ENCODE measurements at regions not wholly inside any gene's neighbourhood (a gene's known extent, or its start where the extent isn't known, plus 50 kb on each side); places are given as distances from the start of the nearest gene placed in this dataset.
A peak's percentile ranks its signal among the peaks of the same experiment; 100 is the strongest.

DNA sequence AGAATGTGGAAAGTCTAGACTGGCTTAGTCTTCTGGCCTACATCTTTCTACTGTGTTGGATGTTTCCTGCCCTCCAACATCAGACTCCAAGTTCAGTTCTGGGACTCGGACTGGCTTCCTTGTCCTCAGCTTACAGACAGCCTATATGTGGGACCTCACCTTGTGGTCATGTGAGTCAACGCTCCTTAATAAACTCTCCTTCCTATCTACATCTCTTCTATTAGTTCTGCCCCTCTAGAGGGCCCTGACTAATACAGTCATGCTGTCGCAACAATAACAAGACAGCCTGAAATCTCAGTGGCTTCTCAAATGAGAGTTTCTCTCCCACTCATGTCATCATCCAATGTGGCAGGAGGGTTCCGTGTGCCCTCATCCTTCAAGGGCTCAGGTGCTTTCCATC, 347.8 kb downstream of the MZT1 start:
- DNase-seq, result no peak

DNA sequence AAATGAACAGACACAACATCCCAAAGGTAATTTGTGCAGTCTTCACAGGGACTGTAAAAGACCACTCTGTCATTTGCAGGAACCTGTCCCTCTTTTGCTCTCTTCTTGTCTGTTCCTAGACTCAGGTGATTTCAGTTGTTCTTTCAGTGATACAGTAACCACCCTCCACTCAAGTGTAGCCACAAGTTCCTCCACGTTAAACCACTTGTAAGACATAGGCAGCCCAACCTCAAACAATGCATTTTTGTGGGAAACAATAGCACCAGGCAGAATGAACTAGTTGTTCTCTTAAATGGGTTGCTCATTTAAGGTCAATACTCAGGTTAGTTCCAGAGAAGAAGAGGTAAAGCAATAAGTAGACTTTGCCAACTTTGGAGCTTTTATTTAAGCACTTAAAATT, 359.4 kb downstream of the MZT1 start:
- no peak for DNase-seq

DNA sequence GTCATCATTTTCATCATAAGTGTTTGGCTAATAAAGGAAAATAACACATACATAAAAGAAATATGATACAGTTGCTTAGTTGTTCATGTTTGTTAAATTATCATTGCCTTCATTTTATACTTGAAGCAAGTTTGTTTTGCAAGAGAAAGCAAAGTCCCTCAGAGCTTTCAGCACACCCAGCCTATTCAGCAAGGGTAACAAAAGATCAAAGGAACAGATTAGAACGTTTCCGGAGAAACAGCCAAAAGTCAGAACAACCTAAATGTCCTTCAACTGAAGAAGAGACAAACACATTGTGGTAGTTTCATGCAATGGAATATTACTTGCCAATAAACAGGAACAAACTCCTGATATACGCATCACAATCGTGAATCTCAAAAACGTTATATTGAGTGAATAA, 380.7 kb downstream of the MZT1 start:
- DNase-seq, result no peak

DNA sequence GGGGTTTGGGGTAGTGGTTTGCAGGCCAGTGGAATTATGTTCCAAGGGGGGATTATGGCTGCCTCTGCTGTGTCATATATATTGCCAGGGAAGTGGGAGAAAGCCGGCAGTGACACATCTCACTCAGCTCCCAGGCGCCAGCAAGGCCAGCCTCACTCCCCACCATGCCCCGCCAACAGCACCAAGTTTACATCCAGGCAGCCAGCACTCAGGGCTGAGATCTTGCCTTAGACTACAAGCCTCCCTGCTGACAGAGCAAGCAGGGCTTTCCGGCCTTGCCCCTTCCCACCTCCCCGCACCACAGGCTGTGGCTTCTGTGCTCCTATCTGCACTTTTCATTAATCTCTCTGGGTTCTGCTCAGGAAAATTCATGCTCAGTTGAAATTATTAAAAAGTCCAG, 385.1 kb downstream of the MZT1 start:
- DNase-seq, result no peak

DNA sequence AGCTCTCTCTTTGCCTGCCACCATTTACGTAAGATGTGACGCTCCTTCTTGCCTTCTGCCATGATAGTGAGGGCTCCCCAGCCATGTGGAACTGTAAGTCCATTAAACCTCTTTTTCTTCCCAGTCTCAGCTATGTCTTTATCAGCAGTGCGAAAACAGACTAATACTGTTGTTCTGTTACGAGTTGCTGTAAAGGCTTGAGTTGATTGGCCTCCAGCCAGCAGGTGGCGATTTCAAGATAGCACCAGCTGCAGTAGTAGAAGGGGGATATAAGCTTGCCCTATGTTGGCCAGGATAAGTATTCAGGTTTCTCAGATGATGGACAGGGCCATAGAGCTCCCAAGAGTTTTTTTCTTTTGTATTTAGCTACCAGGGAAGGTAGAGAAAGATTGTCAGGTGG, 385.5 kb downstream of the MZT1 start:
- no peak for DNase-seq

DNA sequence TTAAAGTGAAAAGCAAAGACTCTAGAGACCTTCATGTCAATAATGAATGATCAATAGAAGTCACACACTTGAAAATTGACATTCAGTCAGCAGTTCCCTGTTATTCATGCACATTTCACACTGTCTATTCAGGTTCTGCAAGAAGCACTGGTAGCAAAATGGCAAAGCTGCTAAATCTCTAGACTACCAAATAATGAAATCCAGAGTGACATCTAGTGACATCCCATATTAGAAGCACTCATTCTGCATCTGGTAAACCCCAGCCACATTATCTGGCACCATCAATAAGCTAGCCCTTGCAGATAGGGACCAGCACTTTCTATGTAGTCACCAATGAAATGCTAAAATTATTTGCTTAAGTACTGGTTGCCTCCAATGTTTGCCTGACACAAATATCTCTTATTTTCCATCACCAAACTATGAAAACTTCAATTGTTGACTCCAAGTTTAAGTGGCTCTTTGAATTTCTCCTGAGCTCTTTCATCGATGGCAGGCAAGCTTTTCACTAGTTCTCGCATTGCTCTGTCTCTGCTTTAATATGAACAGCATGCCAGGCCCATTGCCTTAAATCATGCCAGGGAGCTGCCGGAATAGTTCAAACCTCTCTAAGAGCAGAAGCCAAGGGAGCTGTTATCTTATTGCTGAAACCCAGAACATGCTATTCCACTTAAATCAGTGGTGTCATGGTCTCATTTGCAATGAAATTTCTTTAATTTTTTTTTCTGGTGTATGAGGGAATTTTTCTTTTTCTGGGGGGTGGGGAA, 409.9 kb downstream of the MZT1 start:
- no peak for DNase-seq

DNA sequence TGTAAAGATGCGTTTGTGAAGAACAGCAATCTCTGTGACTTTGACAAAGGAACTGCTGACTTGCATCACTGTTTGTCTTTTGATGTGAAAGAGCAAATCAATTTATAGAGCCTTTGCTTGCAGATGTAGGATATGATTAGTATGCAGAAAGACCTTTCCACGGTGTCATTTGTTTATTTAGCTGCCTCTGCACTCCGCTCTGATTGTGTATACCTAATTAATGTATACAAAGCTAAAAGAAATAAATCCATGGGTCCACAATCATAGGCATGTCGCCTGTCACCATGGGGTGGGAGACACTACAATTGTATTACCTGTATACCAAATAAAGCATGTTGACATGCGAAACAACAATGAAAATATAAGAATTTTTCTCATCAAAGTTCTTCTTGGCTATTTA, 410.7 kb downstream of the MZT1 start:
- DNase-seq, result no peak

DNA sequence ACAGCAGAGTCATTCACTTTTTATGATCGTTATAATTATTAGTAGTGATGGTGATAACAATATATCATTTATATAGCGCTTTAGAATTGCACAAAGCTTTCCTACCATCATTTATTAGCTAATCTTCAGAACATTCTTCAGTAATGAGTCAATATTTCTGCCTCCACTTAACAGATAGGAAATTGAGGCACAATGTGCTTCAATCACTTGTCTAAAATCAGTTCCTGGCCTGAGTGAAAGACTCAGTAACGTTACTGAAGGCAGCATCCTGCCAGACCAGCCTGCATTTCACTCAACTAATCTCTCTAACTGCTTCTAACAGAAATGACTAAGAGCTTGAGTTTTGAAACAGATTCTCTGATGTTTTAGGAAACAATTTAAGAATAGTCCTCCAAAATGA, 412.1 kb downstream of the MZT1 start:
- no peak for DNase-seq

DNA sequence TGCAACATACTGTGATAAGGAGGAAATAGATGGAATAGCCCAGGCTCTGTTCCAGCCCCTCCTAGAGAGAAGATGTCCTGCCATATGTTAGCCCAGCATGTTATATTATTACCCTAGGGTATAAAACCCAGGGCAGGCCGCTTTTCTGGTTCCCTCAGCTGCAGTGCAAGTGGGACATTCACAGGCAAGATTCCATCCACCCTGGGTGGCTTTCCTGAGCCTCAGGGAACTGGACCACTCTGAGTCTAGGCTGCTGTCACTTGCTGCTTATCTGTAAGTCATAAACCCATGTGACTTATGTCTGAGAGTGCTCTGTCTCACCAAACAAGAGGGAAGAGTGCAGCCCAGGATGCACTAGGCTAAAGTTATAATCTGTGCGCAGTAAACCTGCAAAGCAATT, 413.2 kb downstream of the MZT1 start:
- no peak for DNase-seq

DNA sequence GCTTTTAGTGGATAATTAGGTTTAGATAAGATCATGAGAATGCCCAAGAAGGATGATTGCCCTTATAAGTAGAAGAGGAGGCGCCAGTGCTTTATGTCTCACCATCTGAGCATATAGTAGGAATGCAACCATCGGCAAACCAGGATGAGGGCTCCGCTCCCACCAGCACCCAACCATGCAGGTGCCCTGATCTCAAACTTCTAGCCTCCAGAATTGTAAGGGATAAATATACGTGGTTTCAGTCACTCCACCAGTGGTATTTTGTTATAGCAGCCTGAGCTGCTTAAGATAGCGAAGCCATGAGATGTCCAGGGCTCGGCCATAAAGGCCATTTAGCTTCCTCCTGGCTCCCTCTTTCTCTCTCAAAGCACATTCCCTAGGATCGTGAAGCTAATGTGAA, 413.9 kb downstream of the MZT1 start:
- no peak for DNase-seq

DNA sequence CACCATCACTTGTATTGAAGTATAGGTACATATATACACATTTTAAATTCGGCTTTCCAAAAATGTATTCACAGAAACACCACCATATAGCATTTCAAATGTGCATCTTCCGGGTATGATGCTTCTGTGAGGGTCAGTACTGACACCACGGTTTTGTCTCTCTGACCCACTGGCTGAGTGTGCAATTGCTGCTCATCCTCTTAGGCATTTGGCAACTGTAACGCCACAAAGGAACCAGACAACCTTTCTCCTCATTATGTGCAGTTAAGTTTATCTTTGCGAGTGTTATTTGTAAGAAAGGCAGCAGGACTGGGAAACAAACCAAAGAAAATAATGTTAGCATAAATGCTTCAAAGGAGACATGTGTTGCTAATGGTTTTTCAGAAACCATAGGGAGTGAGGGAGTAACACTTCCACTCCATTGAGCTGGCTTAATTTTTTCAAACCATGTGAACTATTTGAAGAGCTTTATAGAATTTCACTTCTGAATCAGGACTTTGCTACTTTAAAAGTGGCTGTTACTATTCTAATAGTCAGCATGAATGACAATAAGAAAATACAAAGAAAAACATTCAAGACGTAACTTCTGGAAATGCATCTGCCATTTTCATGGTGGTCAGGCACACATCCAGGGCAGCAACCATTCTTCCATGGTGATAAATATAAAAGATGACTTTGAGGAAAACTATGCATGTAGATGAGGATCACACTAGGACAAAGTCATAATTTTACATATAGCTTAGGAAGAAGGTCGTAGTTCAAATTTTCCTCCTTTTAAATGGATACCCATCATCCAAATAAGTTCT, 423.3 kb downstream of the MZT1 start:
- peak; percentile 56 to 70 for DNase-seq

DNA sequence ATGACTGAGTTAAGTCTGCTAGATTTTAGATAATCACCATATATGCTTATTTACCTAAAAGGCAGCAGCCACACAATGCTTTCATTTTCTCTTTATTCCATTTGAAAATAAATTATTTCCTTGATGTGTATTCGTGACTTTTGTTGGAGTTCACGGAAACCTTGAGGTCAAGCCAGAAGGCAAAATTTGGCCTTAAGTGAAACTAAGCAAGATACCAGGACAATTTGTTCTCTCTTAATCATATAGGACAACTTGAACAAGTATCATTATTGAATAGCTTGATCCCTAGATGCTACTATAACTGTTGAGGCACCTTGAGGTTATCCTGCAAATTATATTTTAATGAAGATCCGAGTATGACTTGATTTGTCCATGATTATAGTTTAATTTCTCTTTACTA, 429.2 kb upstream of the DACH1 start:
- DNase-seq, result no peak

DNA sequence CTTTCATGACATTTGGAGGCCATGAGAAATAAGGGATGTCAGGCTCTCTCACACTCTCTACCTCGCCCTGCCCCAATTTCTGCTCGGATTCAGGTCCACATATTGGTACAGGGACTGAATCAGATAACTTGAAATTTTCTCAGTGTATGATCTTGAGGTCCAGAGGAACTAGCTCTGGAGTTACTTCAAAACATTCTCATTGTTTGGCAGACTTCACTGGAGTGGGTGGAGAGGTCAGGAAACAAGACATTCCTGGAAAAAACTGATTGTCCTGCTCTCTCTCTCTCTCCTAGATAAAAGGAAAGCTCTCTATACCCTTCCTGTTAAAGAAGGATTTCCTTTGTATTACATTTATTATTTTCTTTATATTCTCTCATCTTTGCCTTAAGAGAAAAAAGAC, 428.1 kb upstream of the DACH1 start:
- DNase-seq, result no peak

DNA sequence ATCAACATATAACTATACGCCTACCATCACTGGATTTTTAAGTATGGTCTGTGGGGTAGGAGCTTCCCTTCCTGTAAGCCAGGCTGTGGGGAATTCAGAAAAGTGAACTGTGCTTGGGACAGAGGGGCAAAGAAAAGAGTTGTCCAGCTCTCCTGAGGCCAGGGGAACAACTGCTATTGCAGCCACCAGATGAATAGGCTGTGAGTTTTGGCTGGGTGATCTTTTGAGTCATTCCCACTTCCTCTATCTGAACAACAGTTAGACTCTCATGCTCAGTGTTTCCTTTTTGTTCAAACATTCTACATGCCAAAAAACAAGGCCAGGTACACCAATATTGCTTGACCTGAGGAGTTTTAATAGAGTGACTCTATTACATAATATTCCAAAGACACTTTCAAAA, 426.2 kb upstream of the DACH1 start:
- DNase-seq, result no peak

DNA sequence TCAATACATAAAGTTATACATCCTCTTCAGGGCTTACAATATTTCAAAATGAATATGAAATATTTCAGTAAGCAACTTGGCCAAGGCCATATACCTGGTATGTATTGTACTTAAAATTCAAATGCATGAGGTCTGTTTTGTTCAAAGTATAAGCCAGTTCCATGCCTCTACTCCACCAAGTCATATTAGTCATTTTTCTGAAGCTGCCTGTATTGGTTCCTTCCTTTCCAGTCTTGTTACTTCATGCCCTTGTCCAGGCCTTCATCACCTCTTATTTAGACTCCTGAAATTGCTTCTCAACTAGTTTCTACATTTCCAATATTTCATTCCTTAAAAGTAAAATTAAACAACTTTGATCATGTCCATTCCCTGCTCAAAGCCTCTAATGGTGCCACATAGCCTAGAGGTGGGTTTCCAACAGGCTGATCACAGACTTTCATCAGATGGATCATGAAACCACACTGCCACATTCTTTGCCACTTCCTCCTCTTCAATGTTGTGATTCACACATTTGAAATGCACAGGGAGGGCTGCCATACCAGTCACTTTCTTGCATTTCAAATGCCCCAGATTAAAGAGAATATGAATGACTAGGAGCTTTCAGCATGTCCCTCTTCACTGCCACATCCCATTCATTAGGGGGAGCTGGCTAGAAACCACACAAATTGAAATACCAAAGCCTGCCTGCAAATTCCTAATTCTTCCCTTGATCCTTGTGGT, 424.1 kb upstream of the DACH1 start:
- no peak for DNase-seq

DNA sequence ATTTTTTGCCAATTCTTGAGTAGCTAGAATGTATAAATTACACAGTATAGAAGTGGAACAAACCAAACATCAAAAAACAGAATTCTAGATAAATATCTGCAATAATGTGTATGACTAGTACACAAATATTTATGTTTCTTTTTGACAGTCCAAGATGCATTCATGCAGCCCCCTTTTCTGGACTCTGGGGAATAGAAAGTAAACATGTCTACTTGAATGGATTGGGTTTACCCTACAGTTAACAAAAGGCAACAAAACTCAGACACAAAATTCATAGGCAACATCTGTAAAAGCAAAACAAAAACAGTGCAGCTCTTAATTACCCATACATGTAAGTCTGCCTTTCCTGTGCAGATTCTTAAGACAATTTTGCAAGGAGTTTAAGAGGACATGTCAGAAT, 419.4 kb upstream of the DACH1 start:
- DNase-seq, result no peak

DNA sequence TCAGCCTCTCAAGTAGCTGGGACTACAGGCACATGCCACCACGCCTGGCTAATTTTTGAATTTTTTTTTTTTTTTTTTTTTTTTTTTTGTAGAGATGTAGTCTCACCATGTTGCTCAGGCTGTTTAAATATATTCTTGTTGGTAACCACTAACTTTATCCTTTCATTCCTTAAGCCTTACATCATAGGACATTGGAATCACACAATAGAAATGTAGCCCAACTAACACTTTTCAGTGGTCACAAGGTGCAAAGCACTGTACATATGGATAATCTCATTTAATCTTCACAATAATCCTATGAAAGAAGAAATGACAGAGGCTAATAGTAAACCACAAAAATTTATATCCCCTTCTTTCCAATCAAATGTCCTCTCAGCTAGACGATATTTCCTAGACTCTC, 417.8 kb upstream of the DACH1 start:
- no peak for DNase-seq

DNA sequence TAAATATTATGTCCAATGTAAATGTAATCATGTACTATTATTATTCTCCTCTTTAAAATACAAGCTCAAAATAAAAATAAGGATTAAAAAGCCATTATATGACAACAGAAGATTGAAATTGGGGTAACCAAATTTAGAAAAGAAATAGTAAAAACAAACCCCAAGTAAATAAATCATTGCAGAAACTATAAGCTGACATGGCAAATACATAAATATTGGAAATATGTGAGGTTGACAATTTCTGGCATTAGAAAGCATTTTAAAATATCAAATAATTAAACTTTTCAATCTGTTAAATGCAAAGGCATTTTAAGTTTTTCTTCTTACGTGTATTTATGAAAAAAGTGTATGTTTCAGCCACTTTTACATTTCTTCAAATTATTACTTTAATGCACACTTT, 394.7 kb upstream of the DACH1 start:
- no peak for DNase-seq

DNA sequence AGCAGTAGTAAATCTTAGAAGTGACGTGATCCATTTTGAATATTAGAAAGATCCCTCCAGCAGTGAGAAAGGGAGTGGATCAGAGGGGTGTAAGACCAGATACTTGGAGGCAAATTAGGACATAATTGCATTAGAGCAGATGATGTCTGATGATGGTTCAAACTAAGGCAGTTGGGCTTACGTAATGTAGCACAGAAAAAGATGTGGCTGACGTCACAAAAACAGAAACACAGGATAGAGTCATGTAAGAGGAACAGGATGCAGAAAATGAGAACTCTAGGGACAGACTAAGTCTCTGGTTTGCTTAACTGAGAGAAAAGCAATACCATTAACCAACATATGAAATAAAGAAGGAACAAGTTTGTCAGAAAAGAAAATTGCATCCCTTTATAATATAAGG, 392.5 kb upstream of the DACH1 start:
- no peak for DNase-seq

DNA sequence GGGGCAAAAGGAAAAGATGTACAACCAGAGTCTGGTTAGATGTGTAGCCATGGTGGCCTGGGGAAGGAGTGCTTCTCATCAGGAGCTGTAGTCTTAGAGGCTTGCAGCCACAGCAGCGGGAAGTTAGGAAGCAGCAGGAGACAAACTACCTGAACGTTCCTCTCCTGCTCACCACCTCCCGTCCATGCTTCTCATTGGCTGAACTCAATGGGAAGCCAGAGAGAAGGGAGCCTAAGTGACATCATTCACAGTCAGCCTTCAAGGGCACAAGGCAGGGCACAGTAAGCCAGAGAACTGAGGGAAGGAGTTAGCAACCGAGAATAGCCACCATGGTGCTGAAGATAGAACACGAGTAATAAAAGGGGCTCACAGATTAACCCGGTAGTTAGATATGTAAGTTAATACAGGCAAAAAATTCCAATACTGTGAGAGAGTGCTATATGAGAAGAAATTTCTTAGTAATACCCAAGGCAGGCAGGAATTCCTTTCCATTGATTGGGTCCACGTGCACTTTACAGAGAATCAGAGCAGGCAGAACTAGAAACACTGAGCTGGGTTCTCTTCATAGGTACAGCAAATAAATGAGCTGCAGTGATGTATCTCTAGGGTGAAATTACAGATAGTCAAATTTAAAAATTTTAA, 391.5 kb upstream of the DACH1 start:
- no peak for DNase-seq

DNA sequence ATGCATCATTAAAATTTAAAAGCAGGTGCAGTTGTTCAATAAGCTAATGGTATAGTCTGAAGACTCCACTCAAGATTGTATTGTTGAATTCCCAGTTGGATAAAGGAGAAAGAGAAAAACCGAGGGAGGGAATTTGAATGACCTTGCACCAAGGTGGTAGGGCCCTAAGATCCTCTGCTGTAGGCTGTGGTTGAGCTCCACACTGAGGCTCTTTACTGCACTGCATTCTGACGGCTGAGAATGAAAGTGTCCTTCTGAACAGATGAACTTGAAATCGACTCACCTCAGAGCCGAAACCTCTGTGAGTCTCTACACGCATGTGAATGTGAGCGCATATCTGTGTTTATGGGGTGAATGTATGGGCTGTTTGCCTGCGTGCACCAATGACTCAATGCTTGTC, 388.9 kb upstream of the DACH1 start:
- no peak for DNase-seq

DNA sequence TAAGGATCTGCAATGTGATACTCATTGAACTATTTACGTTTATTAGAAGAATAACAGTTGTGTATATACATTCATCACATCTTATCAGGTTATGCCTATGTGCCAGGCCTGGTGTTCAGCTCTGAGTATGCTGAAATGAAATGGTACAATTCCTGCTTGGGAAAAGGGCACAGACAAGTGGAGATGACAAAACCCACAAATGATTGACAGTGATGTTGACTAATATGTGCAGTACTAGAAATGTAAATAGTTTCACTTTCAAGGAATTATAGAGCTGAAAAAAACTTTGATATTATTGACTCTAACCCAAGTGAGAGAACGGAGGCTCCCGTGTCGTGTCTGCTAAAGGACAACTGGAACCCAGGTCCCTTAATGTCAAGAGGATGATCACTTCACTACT, 386.8 kb upstream of the DACH1 start:
- no peak for DNase-seq

DNA sequence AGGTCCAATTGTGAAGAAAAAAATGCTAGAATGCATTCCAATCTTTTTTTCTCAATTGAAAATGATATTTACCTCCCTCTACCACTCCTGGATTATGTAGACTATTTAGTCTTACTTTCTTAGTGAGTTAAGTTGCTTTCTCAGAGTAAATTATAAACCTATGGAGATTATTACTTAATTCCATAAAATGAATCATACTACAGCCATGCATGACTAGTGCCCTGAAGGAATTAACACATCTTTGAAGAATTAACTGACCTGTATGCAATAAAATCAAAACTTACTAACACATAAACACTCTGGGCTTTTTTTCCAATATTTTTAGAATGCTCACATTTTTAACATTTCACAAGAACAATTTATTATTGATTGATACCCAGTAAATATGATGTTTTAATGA, 379.4 kb upstream of the DACH1 start:
- DNase-seq, result no peak

Data from right lung (tissue), 2 donors.